GM13976 (cell line): ENCODE measurements at regions not wholly inside any gene's neighbourhood (a gene's known extent, or its start where the extent isn't known, plus 50 kb on each side); places are given as distances from the start of the nearest gene placed in this dataset.

Experiments
- DNase-seq: peaks from one replicate; pipeline ENCODE4 v3.0.0; 2012; ENCODE audit warnings: low spot score
- in situ Hi-C: fragments of 300-500 bp; cut with MboI; formaldehyde crosslinking; loops from one replicate; pipeline ENCODE4 v1.12.0; 2022; ENCODE audit warnings: low sequenced_read_pairs, mixed read lengths, inconsistent platforms; ENCODE audit not compliant: unreplicated experiment
- TF ChIP-seq, protein P1 (sequence below): IDR thresholded peaks from 2 replicates; pipeline ENCODE4 v1.5.1; 2012; ENCODE audit warnings: borderline replicate concordance, mild to moderate bottlenecking; ENCODE audit not compliant: insufficient read depth; ENCODE audit errors: extremely low read depth, missing control alignments, control extremely low read depth

DNA sequence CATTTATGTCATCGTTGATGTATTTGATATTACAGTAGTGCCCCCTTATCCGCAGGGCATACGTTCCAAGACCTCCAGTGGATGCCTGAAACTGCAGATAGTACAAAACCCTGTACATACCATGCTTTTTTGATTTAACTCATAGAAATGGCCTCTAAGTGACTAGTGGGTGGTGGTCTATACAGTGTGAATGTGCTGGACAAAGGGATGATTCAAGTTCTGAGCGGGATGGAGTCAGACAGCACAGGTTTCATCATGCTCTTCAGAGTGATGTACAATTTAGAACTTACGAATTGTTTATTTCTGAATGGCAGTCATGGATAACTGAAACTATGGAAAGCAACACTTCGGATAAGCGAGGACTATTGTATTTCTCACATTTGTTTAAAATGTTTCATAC is 473.1 kb upstream of the FANCL start:
- TF ChIP-seq, protein P1, sequence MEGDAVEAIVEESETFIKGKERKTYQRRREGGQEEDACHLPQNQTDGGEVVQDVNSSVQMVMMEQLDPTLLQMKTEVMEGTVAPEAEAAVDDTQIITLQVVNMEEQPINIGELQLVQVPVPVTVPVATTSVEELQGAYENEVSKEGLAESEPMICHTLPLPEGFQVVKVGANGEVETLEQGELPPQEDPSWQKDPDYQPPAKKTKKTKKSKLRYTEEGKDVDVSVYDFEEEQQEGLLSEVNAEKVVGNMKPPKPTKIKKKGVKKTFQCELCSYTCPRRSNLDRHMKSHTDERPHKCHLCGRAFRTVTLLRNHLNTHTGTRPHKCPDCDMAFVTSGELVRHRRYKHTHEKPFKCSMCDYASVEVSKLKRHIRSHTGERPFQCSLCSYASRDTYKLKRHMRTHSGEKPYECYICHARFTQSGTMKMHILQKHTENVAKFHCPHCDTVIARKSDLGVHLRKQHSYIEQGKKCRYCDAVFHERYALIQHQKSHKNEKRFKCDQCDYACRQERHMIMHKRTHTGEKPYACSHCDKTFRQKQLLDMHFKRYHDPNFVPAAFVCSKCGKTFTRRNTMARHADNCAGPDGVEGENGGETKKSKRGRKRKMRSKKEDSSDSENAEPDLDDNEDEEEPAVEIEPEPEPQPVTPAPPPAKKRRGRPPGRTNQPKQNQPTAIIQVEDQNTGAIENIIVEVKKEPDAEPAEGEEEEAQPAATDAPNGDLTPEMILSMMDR, result no peak
- no peak for DNase-seq
- in situ Hi-C loops, result no loop called here

DNA sequence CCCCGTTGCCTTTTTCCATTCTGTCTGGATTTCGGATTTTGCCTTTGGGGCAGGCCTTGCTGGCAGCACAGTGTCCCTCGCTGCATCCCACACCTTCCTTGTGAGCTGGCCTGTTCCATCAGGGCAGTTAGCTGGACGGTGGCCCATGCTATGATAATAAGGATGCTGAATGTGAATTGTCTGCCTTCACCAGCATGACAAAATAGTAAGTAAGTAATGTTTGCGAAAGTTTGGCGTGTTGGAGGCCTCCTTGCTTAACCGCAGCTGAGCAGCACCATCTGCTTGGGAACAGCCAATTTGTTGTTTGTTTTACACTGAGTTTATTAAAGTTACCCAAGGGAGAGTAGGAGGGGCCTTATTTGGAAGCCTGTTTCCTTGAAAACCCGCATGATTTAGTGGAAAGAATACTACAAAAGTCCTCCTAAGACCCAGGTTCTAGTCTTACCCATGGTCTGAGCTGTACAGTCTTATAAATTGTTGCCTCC is 469.7 kb upstream of the FANCL start:
- DNase-seq, result no peak
- in situ Hi-C loops, result no loop called here
- TF ChIP-seq, protein P1, result no peak

DNA sequence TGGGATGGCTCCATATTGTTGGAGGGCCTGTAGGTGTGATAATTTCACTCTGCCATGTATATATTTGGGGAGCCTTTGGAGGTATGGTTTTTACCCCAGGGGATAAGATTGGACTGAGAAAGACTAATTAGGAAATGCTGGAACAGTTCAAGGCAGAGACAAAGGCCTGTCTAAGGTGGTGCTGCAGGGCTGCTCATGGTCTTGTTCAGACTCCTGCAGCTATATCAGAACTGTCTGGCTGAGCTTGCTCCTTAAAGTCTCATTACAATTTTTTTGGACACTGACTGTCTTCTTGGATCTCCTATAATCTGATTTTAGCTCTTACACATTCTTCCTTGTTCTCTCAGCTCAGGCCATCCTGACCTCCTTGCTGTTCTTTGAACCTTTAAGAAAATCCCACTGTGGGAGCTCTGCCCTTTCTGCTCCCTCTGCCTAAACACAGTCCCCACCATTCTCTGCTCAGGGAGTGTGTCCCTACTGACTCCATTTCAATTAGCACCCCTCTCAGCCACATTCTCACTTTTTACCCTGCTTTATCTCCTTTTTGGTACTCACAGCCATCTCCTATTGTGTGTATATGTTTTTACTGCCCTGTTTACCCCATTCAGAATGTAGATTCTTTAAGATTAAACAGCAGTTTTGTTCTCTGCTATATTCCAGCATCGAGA is 468.7 kb upstream of the FANCL start:
- DNase-seq, result no peak
- TF ChIP-seq, protein P1, result no peak
- in situ Hi-C loops, result no loop called here

DNA sequence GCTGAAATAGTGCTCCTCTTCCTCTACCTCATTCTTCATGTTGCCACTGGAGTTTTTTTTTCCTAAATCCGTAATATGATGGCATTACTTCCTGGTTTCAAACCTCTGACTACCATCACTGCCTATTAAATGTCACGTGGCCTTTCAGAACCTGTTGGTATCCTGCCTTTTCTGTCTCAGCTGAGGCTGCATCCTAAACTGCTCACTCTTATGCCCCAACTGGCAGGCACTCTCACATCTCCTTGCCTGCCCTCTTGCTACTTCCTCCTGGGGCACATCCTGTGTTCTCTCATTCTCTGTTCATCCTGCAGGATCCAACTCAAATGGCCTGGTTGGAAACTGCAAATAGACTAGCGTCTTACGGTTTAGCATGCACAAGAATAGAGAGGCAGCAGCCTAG is 468.1 kb upstream of the FANCL start:
- no peak for DNase-seq
- TF ChIP-seq, protein P1, result no peak
- in situ Hi-C loops, result no loop called here

DNA sequence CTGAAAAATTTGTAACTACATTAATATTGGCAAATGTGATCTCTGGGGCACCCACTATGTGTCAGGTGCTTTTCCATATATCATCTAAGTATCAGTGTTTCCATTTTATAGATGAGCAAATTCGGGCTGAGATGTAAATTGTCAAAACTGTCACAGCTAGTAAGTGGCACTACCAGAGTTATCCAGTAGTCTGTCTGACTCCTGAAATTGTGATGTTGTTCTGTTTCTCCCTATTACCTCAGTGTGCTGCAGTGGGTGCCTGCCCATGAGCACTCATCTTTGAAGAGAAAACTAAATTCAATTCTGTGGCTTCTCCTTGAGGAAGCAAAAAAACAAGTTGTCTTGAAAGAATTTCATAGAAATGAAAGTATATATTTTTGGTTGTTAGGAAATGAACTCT is 467.4 kb upstream of the FANCL start:
- TF ChIP-seq, protein P1, result no peak
- DNase-seq, result no peak
- in situ Hi-C loops, result no loop called here

DNA sequence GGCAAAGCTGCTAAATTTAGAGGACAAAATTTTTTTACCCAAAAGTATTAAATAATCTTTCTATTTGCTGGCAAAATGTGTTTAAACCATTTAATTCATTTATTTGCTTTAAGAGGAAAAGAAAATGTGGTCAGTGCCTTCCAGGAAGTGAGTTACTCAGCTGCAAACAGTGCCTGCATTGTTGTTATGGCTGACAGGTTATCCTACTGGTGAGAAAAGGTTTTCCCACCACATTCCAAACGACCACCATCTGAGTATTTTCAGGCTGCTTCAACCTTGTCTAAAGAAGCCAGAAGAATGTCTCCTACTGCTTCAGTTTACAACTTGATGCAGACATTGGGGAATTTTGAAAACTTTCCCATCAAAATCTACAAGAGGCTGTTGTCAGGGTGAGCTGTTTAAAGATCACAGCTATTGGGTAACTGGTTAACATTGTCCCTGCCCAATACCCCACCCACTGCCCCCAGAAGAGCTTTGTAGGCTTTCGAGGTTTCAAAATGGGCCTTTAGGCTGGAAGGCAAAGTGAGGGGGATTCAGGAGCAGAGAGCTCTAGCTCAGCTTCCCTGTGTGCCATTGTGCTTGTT is 461.3 kb upstream of the FANCL start:
- in situ Hi-C loops, result no loop called here
- TF ChIP-seq, protein P1, result no peak
- DNase-seq, result no peak

DNA sequence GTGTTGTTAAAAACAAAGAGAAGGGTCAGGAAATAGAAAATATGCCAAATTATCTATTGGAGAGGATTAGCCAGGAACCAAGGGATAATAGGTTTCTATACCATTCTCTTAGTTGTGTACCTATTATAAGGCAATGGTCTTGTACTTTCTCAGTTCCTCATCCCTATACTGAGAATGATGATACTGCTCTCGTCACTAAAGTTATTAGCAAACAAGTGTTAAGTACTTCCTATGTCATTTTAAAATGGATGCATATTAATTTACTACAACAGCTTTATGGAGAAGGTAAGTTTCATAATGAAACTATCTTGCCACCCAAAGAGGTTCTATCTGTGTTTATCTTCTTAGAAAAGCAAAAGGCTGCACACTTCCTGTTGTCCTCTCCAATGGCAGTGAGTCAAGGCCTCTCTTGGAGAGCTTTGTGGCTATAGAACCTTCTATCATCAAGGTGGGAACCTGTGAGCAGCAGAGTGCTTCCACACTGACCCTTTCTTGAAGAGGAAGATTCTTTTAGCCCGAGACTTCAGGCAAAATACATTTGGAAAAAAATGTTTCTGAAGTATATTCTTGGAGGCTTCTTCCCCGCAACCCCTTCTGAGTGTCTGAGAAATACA is 460.7 kb upstream of the FANCL start:
- in situ Hi-C loops, result no loop called here
- no peak for DNase-seq
- TF ChIP-seq, protein P1, result no peak
